GM23338 (cell line): ENCODE measurements at regions not wholly inside any gene's neighbourhood (a gene's known extent, or its start where the extent isn't known, plus 50 kb on each side); places are given as distances from the start of the nearest gene placed in this dataset.

Source experiments
- ATAC-seq: fragments of 200-7000 bp; cut with Tn5 transposase; 3 replicates; pipeline ENCODE4 v1.9.1; 2020
- DNase-seq: peaks from one replicate; pipeline ENCODE4 v3.0.0-alpha.2; 2015; ENCODE audit warnings: low spot score
- H2AFZ ChIP-seq: fragments of 200-600 bp; sonication (generic); 2 replicates; pipeline ENCODE4 v1.8.0; 2016; ENCODE audit warnings: antibody characterized with exemption, mild to moderate bottlenecking, moderate library complexity
- H3F3A ChIP-seq: fragments of 200-600 bp; sonication (generic); replicated peaks from 2 replicates; pipeline ENCODE4 v1.8.0; 2017; ENCODE audit warnings: antibody characterized with exemption, mixed run types, low read depth
- H3K27ac ChIP-seq: fragments of 200-600 bp; sonication (generic); 2 replicates; pipeline ENCODE4 v1.6.1; 2016; ENCODE audit warnings: low read depth
- H3K27me3 ChIP-seq: fragments of 200-600 bp; sonication (generic); 2 replicates; pipeline ENCODE4 v1.8.0; 2016; ENCODE audit warnings: mild to moderate bottlenecking, mixed run types, moderate library complexity; ENCODE audit not compliant: insufficient read depth
- H3K36me3 ChIP-seq: fragments of 200-600 bp; sonication (generic); 2 replicates; pipeline ENCODE4 v1.8.0; 2016; ENCODE audit warnings: mild to moderate bottlenecking; ENCODE audit not compliant: insufficient read depth
- H3K4me1 ChIP-seq: fragments of 200-600 bp; sonication (generic); 2 replicates; pipeline ENCODE4 v1.8.0; 2016; ENCODE audit warnings: mild to moderate bottlenecking, moderate library complexity; ENCODE audit not compliant: insufficient read depth
- H3K4me2 ChIP-seq: fragments of 200-600 bp; sonication (generic); 2 replicates; pipeline ENCODE4 v1.7.1; 2017; ENCODE audit warnings: mixed run types
- H3K4me3 ChIP-seq: fragments of 200-600 bp; sonication (generic); 2 replicates; pipeline ENCODE4 v1.6.1; 2016; ENCODE audit warnings: mixed run types
- H3K79me2 ChIP-seq: fragments of 200-600 bp; sonication (generic); replicated peaks from 2 replicates; pipeline ENCODE4 v1.8.0; 2017; ENCODE audit warnings: mild to moderate bottlenecking; ENCODE audit not compliant: insufficient read depth
- H3K9me2 ChIP-seq: fragments of 200-600 bp; sonication (generic); 2 replicates; pipeline ENCODE4 v1.8.0; 2017; ENCODE audit not compliant: insufficient read depth
- H4K20me1 ChIP-seq: fragments of 200-600 bp; sonication (generic); replicated peaks from 2 replicates; pipeline ENCODE4 v1.8.0; 2017; ENCODE audit warnings: mild to moderate bottlenecking; ENCODE audit not compliant: insufficient read depth
- H3K27ac Mint-ChIP-seq: 2 replicates; pipeline ENCODE4 v1.8.0; 2020; ENCODE audit warnings: inconsistent platforms, mild to moderate bottlenecking, moderate library complexity, mixed read lengths
- H3K27me3 Mint-ChIP-seq: 3 replicates; pipeline ENCODE4 v1.8.0; 2022; ENCODE audit warnings: low read depth, mild to moderate bottlenecking, moderate library complexity, mixed read lengths, inconsistent platforms; ENCODE audit not compliant: insufficient read depth, poor library complexity
- H3K36me3 Mint-ChIP-seq: 3 replicates; pipeline ENCODE4 v1.8.0; 2021; ENCODE audit warnings: low read depth, mild to moderate bottlenecking, inconsistent platforms, moderate library complexity, mixed read lengths
- H3K4me1 Mint-ChIP-seq: 3 replicates; pipeline ENCODE4 v1.8.0; 2020; ENCODE audit warnings: mild to moderate bottlenecking, inconsistent platforms, mixed read lengths
- H3K4me3 Mint-ChIP-seq: 3 replicates; pipeline ENCODE4 v1.8.0; 2021; ENCODE audit warnings: moderate library complexity, mild to moderate bottlenecking, inconsistent platforms, mixed read lengths
- H3K9me3 Mint-ChIP-seq: 3 replicates; pipeline ENCODE4 v1.8.0; 2020; ENCODE audit warnings: moderate library complexity, mild to moderate bottlenecking, inconsistent platforms, mixed read lengths
- CREB1 ChIP-seq: fragments of 250-450 bp; sonication (Bioruptor Pico); IDR thresholded peaks from 2 replicates; pipeline ENCODE4 v1.5.0; 2020; ENCODE audit warnings: low read depth, mild to moderate bottlenecking, moderate library complexity
- EZH2 ChIP-seq: fragments of 200-600 bp; sonication (generic); IDR thresholded peaks from one replicate; pipeline ENCODE4 v1.8.0; 2017; ENCODE audit warnings: antibody characterized with exemption, mild to moderate bottlenecking, low read depth; ENCODE audit not compliant: unreplicated experiment
- EZH2phosphoT487 ChIP-seq: fragments of 200-600 bp; sonication (generic); IDR thresholded peaks from one replicate; pipeline ENCODE4 v1.8.1; 2018; ENCODE audit warnings: antibody characterized with exemption; ENCODE audit not compliant: unreplicated experiment
- POLR2AphosphoS5 ChIP-seq: IDR thresholded peaks from 2 replicates; pipeline ENCODE4 v1.6.1; 2016; ENCODE audit warnings: antibody characterized with exemption, low read depth
- ZNF114 ChIP-seq: fragments of 250-450 bp; sonication (Bioruptor Pico); IDR thresholded peaks from 2 replicates; pipeline ENCODE4 v1.5.0; 2020; ENCODE audit warnings: mild to moderate bottlenecking, moderate library complexity
- ZNF331 ChIP-seq: fragments of 250-450 bp; sonication (Bioruptor Pico); IDR thresholded peaks from 2 replicates; pipeline ENCODE4 v1.5.0; 2020; ENCODE audit warnings: low read depth, mild to moderate bottlenecking, moderate library complexity
- TF ChIP-seq, protein P1 (sequence below), 2 experiments: fragments of 200-600 bp in 1 of 2; sonication (generic) in 1 of 2; conservative IDR thresholded peaks; 2 replicates each; pipeline versions ENCODE4 v1.5.1 to v1.6.1; 2016 to 2017; ENCODE audit warnings: antibody characterized with exemption in 2 of 2, low read depth in 2 of 2, mild to moderate bottlenecking in 2 of 2, moderate library complexity in 1 of 2
- TF ChIP-seq, protein P2 (sequence below): fragments of 250-450 bp; sonication (Bioruptor Pico); IDR thresholded peaks from 2 replicates; pipeline ENCODE4 v1.5.0; 2020; ENCODE audit warnings: mild to moderate bottlenecking, moderate library complexity
- TF ChIP-seq, protein P3 (sequence below): IDR thresholded peaks from 2 replicates; pipeline ENCODE4 v1.6.1; 2016; ENCODE audit warnings: antibody characterized with exemption

DNA sequence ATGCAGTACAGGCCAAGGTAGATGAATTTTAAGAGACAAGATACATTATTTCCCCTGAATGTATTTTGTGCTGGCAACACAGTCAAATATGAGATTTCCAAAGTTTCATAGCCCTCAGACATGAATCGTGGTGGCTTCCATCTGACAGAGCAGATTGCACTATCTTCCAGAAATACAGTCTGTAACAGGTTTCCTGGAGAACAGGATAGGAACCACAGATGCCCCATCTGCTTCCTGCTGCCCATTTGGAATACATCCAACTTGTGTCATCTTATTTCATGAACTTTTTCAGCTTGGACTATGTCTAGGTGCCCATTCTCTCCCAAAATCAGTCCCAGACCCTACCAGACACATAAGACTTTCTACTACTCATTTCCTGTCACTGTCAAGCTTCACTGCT lies 426.0 kb downstream of the KIF16B start:
- H3K9me3 Mint-ChIP-seq: peaks cover 2% of the 10 kb centered on the region; the same call in 2 of the 3 replicates
- no peaks in the 10 kb centered on the region for H3K36me3 Mint-ChIP-seq
- Histone ChIP-seq H3K27ac (no peak overlapping the region), H4K20me1 (no peaks in the 10 kb centered on the region), H3K79me2 (no peaks in the 10 kb centered on the region), H3K9me2 (peaks cover 21% of the 10 kb centered on the region), H3K4me2 (no peak overlapping the region), H2AFZ (no peak overlapping the region), H3K4me1 (no peaks in the 10 kb centered on the region), H3F3A (no peaks in the 10 kb centered on the region), H3K36me3 (no peaks in the 10 kb centered on the region), H3K4me3 (no peak overlapping the region), H3K27me3 (no peaks in the 10 kb centered on the region)
- H3K4me1 Mint-ChIP-seq: no peaks in the 10 kb centered on the region
- H3K27ac Mint-ChIP-seq: no peak overlapping the region
- ATAC-seq: no peak
- TF ChIP-seq EZH2phosphoT487: no peak
- TF ChIP-seq CREB1 (CRISPR knock-in tag): no peak
- TF ChIP-seq, protein P1, sequence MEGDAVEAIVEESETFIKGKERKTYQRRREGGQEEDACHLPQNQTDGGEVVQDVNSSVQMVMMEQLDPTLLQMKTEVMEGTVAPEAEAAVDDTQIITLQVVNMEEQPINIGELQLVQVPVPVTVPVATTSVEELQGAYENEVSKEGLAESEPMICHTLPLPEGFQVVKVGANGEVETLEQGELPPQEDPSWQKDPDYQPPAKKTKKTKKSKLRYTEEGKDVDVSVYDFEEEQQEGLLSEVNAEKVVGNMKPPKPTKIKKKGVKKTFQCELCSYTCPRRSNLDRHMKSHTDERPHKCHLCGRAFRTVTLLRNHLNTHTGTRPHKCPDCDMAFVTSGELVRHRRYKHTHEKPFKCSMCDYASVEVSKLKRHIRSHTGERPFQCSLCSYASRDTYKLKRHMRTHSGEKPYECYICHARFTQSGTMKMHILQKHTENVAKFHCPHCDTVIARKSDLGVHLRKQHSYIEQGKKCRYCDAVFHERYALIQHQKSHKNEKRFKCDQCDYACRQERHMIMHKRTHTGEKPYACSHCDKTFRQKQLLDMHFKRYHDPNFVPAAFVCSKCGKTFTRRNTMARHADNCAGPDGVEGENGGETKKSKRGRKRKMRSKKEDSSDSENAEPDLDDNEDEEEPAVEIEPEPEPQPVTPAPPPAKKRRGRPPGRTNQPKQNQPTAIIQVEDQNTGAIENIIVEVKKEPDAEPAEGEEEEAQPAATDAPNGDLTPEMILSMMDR (conservative IDR thresholded peaks at IDR 0.05; ENCODE audit: low read depth in 2 of 2): no peak
- TF ChIP-seq POLR2AphosphoS5: no peak
- TF ChIP-seq, protein P2, sequence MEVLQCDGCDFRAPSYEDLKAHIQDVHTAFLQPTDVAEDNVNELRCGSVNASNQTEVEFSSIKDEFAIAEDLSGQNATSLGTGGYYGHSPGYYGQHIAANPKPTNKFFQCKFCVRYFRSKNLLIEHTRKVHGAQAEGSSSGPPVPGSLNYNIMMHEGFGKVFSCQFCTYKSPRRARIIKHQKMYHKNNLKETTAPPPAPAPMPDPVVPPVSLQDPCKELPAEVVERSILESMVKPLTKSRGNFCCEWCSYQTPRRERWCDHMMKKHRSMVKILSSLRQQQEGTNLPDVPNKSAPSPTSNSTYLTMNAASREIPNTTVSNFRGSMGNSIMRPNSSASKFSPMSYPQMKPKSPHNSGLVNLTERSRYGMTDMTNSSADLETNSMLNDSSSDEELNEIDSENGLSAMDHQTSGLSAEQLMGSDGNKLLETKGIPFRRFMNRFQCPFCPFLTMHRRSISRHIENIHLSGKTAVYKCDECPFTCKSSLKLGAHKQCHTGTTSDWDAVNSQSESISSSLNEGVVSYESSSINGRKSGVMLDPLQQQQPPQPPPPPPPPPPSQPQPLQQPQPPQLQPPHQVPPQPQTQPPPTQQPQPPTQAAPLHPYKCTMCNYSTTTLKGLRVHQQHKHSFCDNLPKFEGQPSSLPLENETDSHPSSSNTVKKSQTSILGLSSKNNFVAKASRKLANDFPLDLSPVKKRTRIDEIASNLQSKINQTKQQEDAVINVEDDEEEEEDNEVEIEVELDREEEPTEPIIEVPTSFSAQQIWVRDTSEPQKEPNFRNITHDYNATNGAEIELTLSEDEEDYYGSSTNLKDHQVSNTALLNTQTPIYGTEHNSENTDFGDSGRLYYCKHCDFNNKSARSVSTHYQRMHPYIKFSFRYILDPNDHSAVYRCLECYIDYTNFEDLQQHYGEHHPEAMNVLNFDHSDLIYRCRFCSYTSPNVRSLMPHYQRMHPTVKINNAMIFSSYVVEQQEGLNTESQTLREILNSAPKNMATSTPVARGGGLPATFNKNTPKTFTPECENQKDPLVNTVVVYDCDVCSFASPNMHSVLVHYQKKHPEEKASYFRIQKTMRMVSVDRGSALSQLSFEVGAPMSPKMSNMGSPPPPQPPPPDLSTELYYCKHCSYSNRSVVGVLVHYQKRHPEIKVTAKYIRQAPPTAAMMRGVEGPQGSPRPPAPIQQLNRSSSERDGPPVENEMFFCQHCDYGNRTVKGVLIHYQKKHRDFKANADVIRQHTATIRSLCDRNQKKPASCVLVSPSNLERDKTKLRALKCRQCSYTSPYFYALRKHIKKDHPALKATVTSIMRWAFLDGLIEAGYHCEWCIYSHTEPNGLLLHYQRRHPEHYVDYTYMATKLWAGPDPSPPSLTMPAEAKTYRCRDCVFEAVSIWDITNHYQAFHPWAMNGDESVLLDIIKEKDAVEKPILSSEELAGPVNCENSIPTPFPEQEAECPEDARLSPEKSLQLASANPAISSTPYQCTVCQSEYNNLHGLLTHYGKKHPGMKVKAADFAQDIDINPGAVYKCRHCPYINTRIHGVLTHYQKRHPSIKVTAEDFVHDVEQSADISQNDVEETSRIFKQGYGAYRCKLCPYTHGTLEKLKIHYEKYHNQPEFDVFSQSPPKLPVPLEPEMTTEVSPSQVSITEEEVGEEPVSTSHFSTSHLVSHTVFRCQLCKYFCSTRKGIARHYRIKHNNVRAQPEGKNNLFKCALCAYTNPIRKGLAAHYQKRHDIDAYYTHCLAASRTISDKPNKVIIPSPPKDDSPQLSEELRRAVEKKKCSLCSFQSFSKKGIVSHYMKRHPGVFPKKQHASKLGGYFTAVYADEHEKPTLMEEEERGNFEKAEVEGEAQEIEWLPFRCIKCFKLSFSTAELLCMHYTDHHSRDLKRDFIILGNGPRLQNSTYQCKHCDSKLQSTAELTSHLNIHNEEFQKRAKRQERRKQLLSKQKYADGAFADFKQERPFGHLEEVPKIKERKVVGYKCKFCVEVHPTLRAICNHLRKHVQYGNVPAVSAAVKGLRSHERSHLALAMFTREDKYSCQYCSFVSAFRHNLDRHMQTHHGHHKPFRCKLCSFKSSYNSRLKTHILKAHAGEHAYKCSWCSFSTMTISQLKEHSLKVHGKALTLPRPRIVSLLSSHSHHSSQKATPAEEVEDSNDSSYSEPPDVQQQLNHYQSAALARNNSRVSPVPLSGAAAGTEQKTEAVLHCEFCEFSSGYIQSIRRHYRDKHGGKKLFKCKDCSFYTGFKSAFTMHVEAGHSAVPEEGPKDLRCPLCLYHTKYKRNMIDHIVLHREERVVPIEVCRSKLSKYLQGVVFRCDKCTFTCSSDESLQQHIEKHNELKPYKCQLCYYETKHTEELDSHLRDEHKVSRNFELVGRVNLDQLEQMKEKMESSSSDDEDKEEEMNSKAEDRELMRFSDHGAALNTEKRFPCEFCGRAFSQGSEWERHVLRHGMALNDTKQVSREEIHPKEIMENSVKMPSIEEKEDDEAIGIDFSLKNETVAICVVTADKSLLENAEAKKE (CRISPR knock-in tag): no peak
- no peak for TF ChIP-seq ZNF331 (CRISPR knock-in tag)
- TF ChIP-seq, protein P3, sequence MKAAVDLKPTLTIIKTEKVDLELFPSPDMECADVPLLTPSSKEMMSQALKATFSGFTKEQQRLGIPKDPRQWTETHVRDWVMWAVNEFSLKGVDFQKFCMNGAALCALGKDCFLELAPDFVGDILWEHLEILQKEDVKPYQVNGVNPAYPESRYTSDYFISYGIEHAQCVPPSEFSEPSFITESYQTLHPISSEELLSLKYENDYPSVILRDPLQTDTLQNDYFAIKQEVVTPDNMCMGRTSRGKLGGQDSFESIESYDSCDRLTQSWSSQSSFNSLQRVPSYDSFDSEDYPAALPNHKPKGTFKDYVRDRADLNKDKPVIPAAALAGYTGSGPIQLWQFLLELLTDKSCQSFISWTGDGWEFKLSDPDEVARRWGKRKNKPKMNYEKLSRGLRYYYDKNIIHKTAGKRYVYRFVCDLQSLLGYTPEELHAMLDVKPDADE: no peak
- TF ChIP-seq ZNF114 (CRISPR knock-in tag): no peak
- TF ChIP-seq EZH2: no peak
- no peak for DNase-seq
- peaks cover 2% of the 10 kb centered on the region for H3K27me3 Mint-ChIP-seq
- H3K4me3 Mint-ChIP-seq: no peak overlapping the region
